Mesothelial cell of epicardium (in vitro differentiated cells): ENCODE measurements at regions not wholly inside any gene's neighbourhood (a gene's known extent, or its start where the extent isn't known, plus 50 kb on each side); places are given as distances from the start of the nearest gene placed in this dataset.

Source experiments
- DNase-seq, 2 experiments: peaks; one replicate each; pipeline ENCODE4 v3.0.0; 2021; ENCODE audit warnings: low spot score in 2 of 2; ENCODE audit not compliant: unreplicated experiment in 2 of 2
- H3K27ac Mint-ChIP-seq: 2 replicates; pipeline ENCODE4 v1.8.0; 2021; ENCODE audit warnings: mixed read lengths
- H3K27me3 Mint-ChIP-seq: 2 replicates; pipeline ENCODE4 v1.8.0; 2021; ENCODE audit warnings: low read depth, mixed read lengths
- H3K36me3 Mint-ChIP-seq: 2 replicates; pipeline ENCODE4 v1.8.0; 2021; ENCODE audit warnings: mixed read lengths
- H3K4me1 Mint-ChIP-seq: 2 replicates; pipeline ENCODE4 v1.8.0; 2021; ENCODE audit warnings: mixed read lengths
- H3K4me3 Mint-ChIP-seq: 2 replicates; pipeline ENCODE4 v1.8.0; 2021; ENCODE audit warnings: mild to moderate bottlenecking, moderate library complexity, mixed read lengths
- H3K9me3 Mint-ChIP-seq: 2 replicates; pipeline ENCODE4 v1.8.0; 2021; ENCODE audit warnings: mixed read lengths
- CTCF ChIP-seq: fragments of 200-600 bp; sonication (generic); IDR thresholded peaks from one replicate; pipeline ENCODE4 v1.5.0; 2021; ENCODE audit warnings: antibody characterized with exemption; ENCODE audit not compliant: unreplicated experiment

- H3K27me3 Mint-ChIP-seq: peaks cover 2% of the 10 kb centered on the region
- peaks cover 3% of the 10 kb centered on the region for H3K4me1 Mint-ChIP-seq
- H3K27ac Mint-ChIP-seq: no peak overlapping the region
- no peaks in the 10 kb centered on the region for H3K9me3 Mint-ChIP-seq
- no peak overlapping the region for H3K4me3 Mint-ChIP-seq
- no peak for TF ChIP-seq CTCF
- DNase-seq: no peak
- no peaks in the 10 kb centered on the region for H3K36me3 Mint-ChIP-seq
These were observed 706.2 kb downstream of the TBL1XR1 start for GRCh38 chr3:176491084-176491483.

- peaks cover 3% of the 10 kb centered on the region for H3K4me1 Mint-ChIP-seq
- no peaks in the 10 kb centered on the region for H3K9me3 Mint-ChIP-seq
- DNase-seq: no peak
- TF ChIP-seq CTCF: no peak
- H3K4me3 Mint-ChIP-seq: no peak overlapping the region
- H3K36me3 Mint-ChIP-seq: no peaks in the 10 kb centered on the region
- H3K27ac Mint-ChIP-seq: no peak overlapping the region
- peaks cover 2% of the 10 kb centered on the region for H3K27me3 Mint-ChIP-seq
These were observed 706.9 kb downstream of the TBL1XR1 start for GRCh38 chr3:176490357-176490756.

- Mint-ChIP-seq H3K4me1 (no peaks in the 10 kb centered on the region), H3K27me3 (no peaks in the 10 kb centered on the region), H3K4me3 (no peak overlapping the region), H3K27ac (no peak overlapping the region), H3K36me3 (peaks cover 8% of the 10 kb centered on the region), H3K9me3 (peaks cover 40% of the 10 kb centered on the region)
- DNase-seq: no peak
- TF ChIP-seq CTCF: no peak
These were observed 718.0 kb downstream of the TBL1XR1 start for GRCh38 chr3:176479248-176479647.

GRCh38 chr3:176469694-176470205, 727.5 kb downstream of the TBL1XR1 start:
- no peak overlapping the region for H3K4me3 Mint-ChIP-seq
- peaks cover 9% of the 10 kb centered on the region for H3K36me3 Mint-ChIP-seq
- peaks cover 31% of the 10 kb centered on the region for H3K9me3 Mint-ChIP-seq
- DNase-seq: no peak
- H3K4me1 Mint-ChIP-seq: no peaks in the 10 kb centered on the region
- TF ChIP-seq CTCF: no peak
- no peak overlapping the region for H3K27ac Mint-ChIP-seq
- H3K27me3 Mint-ChIP-seq: no peaks in the 10 kb centered on the region

- Mint-ChIP-seq H3K9me3 (peaks cover 9% of the 10 kb centered on the region), H3K27ac (no peak overlapping the region), H3K27me3 (no peaks in the 10 kb centered on the region), H3K4me3 (no peak overlapping the region), H3K4me1 (peaks cover 24% of the 10 kb centered on the region), H3K36me3 (no peaks in the 10 kb centered on the region)
- TF ChIP-seq CTCF: no peak
- DNase-seq: no peak
These were observed 733.7 kb downstream of the TBL1XR1 start for GRCh38 chr3:176463610-176464009.

GRCh38 chr3:176447369-176447768, 749.9 kb downstream of the TBL1XR1 start:
- Mint-ChIP-seq H3K27ac (no peak overlapping the region), H3K4me1 (no peaks in the 10 kb centered on the region), H3K27me3 (no peaks in the 10 kb centered on the region), H3K36me3 (no peaks in the 10 kb centered on the region), H3K9me3 (peaks cover 12% of the 10 kb centered on the region), H3K4me3 (no peak overlapping the region)
- no peak for TF ChIP-seq CTCF
- no peak for DNase-seq
